ENCODE measurements at regions not wholly inside any gene's neighbourhood (a gene's known extent, or its start where the extent isn't known, plus 50 kb on each side); places are given as distances from the start of the nearest gene placed in this dataset.

- DNase-seq (no peak), ATAC-seq (ENCODE audit: insufficient read depth, low FRiP score) (no peak)
- no peak overlapping the region for H3K4me3 ChIP-seq
- no peaks in the 10 kb centered on the region for H3K36me3 ChIP-seq (ENCODE audit: control insufficient read depth in 4 of 4, insufficient read depth in 4 of 4, low read length in 4 of 4)
- 63 to 67% methylated on average over 6 of the region's 6 CpGs for WGBS, 2 donors
- no peak overlapping the region for H3K27ac ChIP-seq (ENCODE audit: low read depth in 1 of 2, low read length in 1 of 2)
- no peak overlapping the region for H3K9ac ChIP-seq (ENCODE audit: insufficient read depth in 1 of 2, low read length in 2 of 2)
- H3K27me3 ChIP-seq (ENCODE audit: control insufficient read depth in 3 of 3, insufficient read depth in 3 of 3, low read length in 2 of 3) = no peaks in the 10 kb centered on the region
- H3K9me3 ChIP-seq (ENCODE audit: control insufficient read depth in 4 of 4, insufficient read depth in 3 of 4, low read length in 3 of 4) = no peaks in the 10 kb centered on the region
- H3K4me1 ChIP-seq (ENCODE audit: control insufficient read depth in 5 of 5, insufficient read depth in 5 of 5, low read length in 5 of 5) = no peaks in the 10 kb centered on the region
- no peak for TF ChIP-seq CTCF (IDR thresholded peaks at IDR 0.05; ENCODE audit: control extremely low read depth, extremely low read depth)
Observed at GRCh38 chr17:33945646-33946546, 309.2 kb upstream of the CCL2 start.

GRCh38 chr17:33947762-33948161 is 307.3 kb upstream of the CCL2 start:
- no peaks in the 10 kb centered on the region for H3K4me1 ChIP-seq (ENCODE audit: control insufficient read depth in 5 of 5, insufficient read depth in 5 of 5, low read length in 5 of 5)
- ATAC-seq (ENCODE audit: insufficient read depth, low FRiP score) (no peak), DNase-seq (no peak)
- H3K4me3 ChIP-seq = no peak overlapping the region
- H3K9me3 ChIP-seq (ENCODE audit: control insufficient read depth in 4 of 4, insufficient read depth in 3 of 4, low read length in 3 of 4) = no peaks in the 10 kb centered on the region
- TF ChIP-seq CTCF (IDR thresholded peaks at IDR 0.05; ENCODE audit: control extremely low read depth, extremely low read depth) = no peak
- H3K36me3 ChIP-seq (ENCODE audit: control insufficient read depth in 4 of 4, insufficient read depth in 4 of 4, low read length in 4 of 4) = no peaks in the 10 kb centered on the region
- no peaks in the 10 kb centered on the region for H3K27me3 ChIP-seq (ENCODE audit: control insufficient read depth in 3 of 3, insufficient read depth in 3 of 3, low read length in 2 of 3)
- no peak overlapping the region for H3K27ac ChIP-seq (ENCODE audit: low read depth in 1 of 2, low read length in 1 of 2)
- H3K9ac ChIP-seq (ENCODE audit: insufficient read depth in 1 of 2, low read length in 2 of 2) = no peak overlapping the region

GRCh38 chr17:33948309-33948708 is 306.8 kb upstream of the CCL2 start:
- no peaks in the 10 kb centered on the region for H3K27me3 ChIP-seq (ENCODE audit: control insufficient read depth in 3 of 3, insufficient read depth in 3 of 3, low read length in 2 of 3)
- H3K27ac ChIP-seq (ENCODE audit: low read depth in 1 of 2, low read length in 1 of 2) = no peak overlapping the region
- H3K4me1 ChIP-seq (ENCODE audit: control insufficient read depth in 5 of 5, insufficient read depth in 5 of 5, low read length in 5 of 5) = no peaks in the 10 kb centered on the region
- no peaks in the 10 kb centered on the region for H3K36me3 ChIP-seq (ENCODE audit: control insufficient read depth in 4 of 4, insufficient read depth in 4 of 4, low read length in 4 of 4)
- DNase-seq (no peak), ATAC-seq (ENCODE audit: insufficient read depth, low FRiP score) (no peak)
- H3K9me3 ChIP-seq (ENCODE audit: control insufficient read depth in 4 of 4, insufficient read depth in 3 of 4, low read length in 3 of 4) = no peaks in the 10 kb centered on the region
- no peak overlapping the region for H3K9ac ChIP-seq (ENCODE audit: insufficient read depth in 1 of 2, low read length in 2 of 2)
- no peak overlapping the region for H3K4me3 ChIP-seq
- 78 to 88% methylated on average over 7 of the region's 7 CpGs for WGBS, 2 donors
- no peak for TF ChIP-seq CTCF (IDR thresholded peaks at IDR 0.05; ENCODE audit: control extremely low read depth, extremely low read depth)

All from lung (tissue), 11 donors.